ENCODE measurements at regions not wholly inside any gene's neighbourhood (a gene's known extent, or its start where the extent isn't known, plus 50 kb on each side); places are given as distances from the start of the nearest gene placed in this dataset.
"Not testable (repeated sequence)": the region's sequence is repeated elsewhere in the genome, so short reads cannot be mapped to it uniquely, and the experiment has no call there.

GRCh38 chr5:40353442-40353841, 326.3 kb upstream of the PTGER4 start:
- DNase-seq (ENCODE audit: low read depth in 3 of 3) = no peak

GRCh38 chr5:40347981-40348725, 331.6 kb upstream of the PTGER4 start:
- no peak for DNase-seq (ENCODE audit: low read depth in 3 of 3)

GRCh38 chr5:40346901-40347300, 332.8 kb upstream of the PTGER4 start:
- DNase-seq (ENCODE audit: low read depth in 3 of 3) = no peak

GRCh38 chr5:40338434-40338833, 341.3 kb upstream of the PTGER4 start:
- DNase-seq (ENCODE audit: low read depth in 3 of 3) = not testable (repeated sequence)

- DNase-seq (ENCODE audit: low read depth in 3 of 3) = no peak
Measured at GRCh38 chr5:40334242-40334635, 345.5 kb upstream of the PTGER4 start.

GRCh38 chr5:40333459-40334241, 346.1 kb upstream of the PTGER4 start:
- DNase-seq (ENCODE audit: low read depth in 3 of 3) = peak in 1 of 3 experiments; percentile 4

- DNase-seq (ENCODE audit: low read depth in 3 of 3) = no peak
Measured at GRCh38 chr5:40332970-40333369, 346.7 kb upstream of the PTGER4 start.

- DNase-seq (ENCODE audit: low read depth in 3 of 3) = no peak
Measured at GRCh38 chr5:40331616-40332015, 348.1 kb upstream of the PTGER4 start.

- no peak for DNase-seq (ENCODE audit: low read depth in 3 of 3)
Measured at GRCh38 chr5:40321514-40321913, 358.2 kb upstream of the PTGER4 start.

GRCh38 chr5:40318395-40318794, 361.3 kb upstream of the PTGER4 start:
- no peak for DNase-seq (ENCODE audit: low read depth in 3 of 3)

- no peak for DNase-seq (ENCODE audit: low read depth in 3 of 3)
Measured at GRCh38 chr5:40317023-40317422, 362.7 kb upstream of the PTGER4 start.

- DNase-seq (ENCODE audit: low read depth in 3 of 3) = no peak
Measured at GRCh38 chr5:40315126-40315525, 364.6 kb upstream of the PTGER4 start.

GRCh38 chr5:40314275-40314674, 365.4 kb upstream of the PTGER4 start:
- DNase-seq (ENCODE audit: low read depth in 3 of 3) = no peak

GRCh38 chr5:40312205-40312604, 367.5 kb upstream of the PTGER4 start:
- no peak for DNase-seq (ENCODE audit: low read depth in 3 of 3)

GRCh38 chr5:40309851-40310250, 369.9 kb upstream of the PTGER4 start:
- DNase-seq (ENCODE audit: low read depth in 3 of 3) = no peak

GRCh38 chr5:40308867-40309266, 370.8 kb upstream of the PTGER4 start:
- no peak for DNase-seq (ENCODE audit: low read depth in 3 of 3)

- no peak for DNase-seq (ENCODE audit: low read depth in 3 of 3)
Measured at GRCh38 chr5:40307920-40308319, 371.8 kb upstream of the PTGER4 start.

- DNase-seq (ENCODE audit: low read depth in 3 of 3) = no peak
Measured at GRCh38 chr5:40306869-40307487, 372.7 kb upstream of the PTGER4 start.

- no peak for DNase-seq (ENCODE audit: low read depth in 3 of 3)
Measured at GRCh38 chr5:40292006-40292405, 387.7 kb upstream of the PTGER4 start.

GRCh38 chr5:40291338-40291737, 388.4 kb upstream of the PTGER4 start:
- no peak for DNase-seq (ENCODE audit: low read depth in 3 of 3)

GRCh38 chr5:40288800-40289485, 390.8 kb upstream of the PTGER4 start:
- no peak for DNase-seq (ENCODE audit: low read depth in 3 of 3)

GRCh38 chr5:40284863-40285262, 394.9 kb upstream of the PTGER4 start:
- DNase-seq (ENCODE audit: low read depth in 3 of 3) = no peak

All from stimulated activated CD4-positive, alpha-beta T cell treated with anti-CD3 and anti-CD28 coated beads, TNF-alpha, amount 100 ng/mL, for 24 hours (primary cell).